ENCODE measurements at regions not wholly inside any gene's neighbourhood (a gene's known extent, or its start where the extent isn't known, plus 50 kb on each side); places are given as distances from the start of the nearest gene placed in this dataset.
"Not testable (repeated sequence)": the region's sequence is repeated elsewhere in the genome, so short reads cannot be mapped to it uniquely, and the experiment has no call there.

GRCh38 chr14:59057551-59057950 lies 130.9 kb upstream of the DAAM1 start:
- TF ChIP-seq MAX (IDR thresholded peaks at IDR 0.05; ENCODE audit: low read depth) (no peak), FOXJ3 (CRISPR knock-in tag; IDR thresholded peaks at IDR 0.05) (no peak), SMC3 (IDR thresholded peaks at IDR 0.05; ENCODE audit: low read depth, low read length) (no peak), RFX5 (IDR thresholded peaks at IDR 0.05; ENCODE audit: low read length) (no peak), ELF1 (IDR thresholded peaks at IDR 0.05) (no peak), TEAD4 (IDR thresholded peaks at IDR 0.05; ENCODE audit: borderline replicate concordance, insufficient read depth) (no peak), RXRA (IDR thresholded peaks at IDR 0.05; ENCODE audit: borderline replicate concordance, low read depth) (no peak), POLR2AphosphoS5 (IDR thresholded peaks at IDR 0.05; ENCODE audit: low read depth, low read length) (no peak), FOXM1 (IDR thresholded peaks at IDR 0.05; ENCODE audit: low read depth) (no peak), CTCF (IDR thresholded peaks at IDR 0.05) (no peak), RCOR1 (IDR thresholded peaks at IDR 0.05; ENCODE audit: low read length) (no peak), IRF3 (IDR thresholded peaks at IDR 0.05; ENCODE audit: low read depth, low read length) (no peak), YY1 (IDR thresholded peaks at IDR 0.05; ENCODE audit: low read depth) (no peak), SIN3A (IDR thresholded peaks at IDR 0.05; ENCODE audit: borderline replicate concordance, low read depth, low read length) (no peak), NFIC (IDR thresholded peaks at IDR 0.05; ENCODE audit: borderline replicate concordance) (no peak), MEF2A (IDR thresholded peaks at IDR 0.05; ENCODE audit: borderline replicate concordance, low read depth) (no peak), JUND (IDR thresholded peaks at IDR 0.05) (no peak), TAF1 (IDR thresholded peaks at IDR 0.05; ENCODE audit: borderline replicate concordance, low read depth, low read length) (no peak), ZBTB33 (IDR thresholded peaks at IDR 0.05; ENCODE audit: borderline replicate concordance, low read depth) (no peak)
- Histone ChIP-seq H3K36me3 (replicated peaks in 1 of 2; ENCODE audit: control insufficient read depth in 1 of 2, insufficient read depth in 2 of 2, low read length in 1 of 2) (no peaks in the 10 kb centered on the region), H3K9ac (no peak overlapping the region), H3K27me3 (ENCODE audit: insufficient read depth) (no peaks in the 10 kb centered on the region), H3K4me1 (ENCODE audit: control insufficient read depth in 1 of 2, insufficient read depth in 2 of 2, low read depth in 1 of 2, low read length in 1 of 2) (no peaks in the 10 kb centered on the region), H3K4me3 (ENCODE audit: low read depth in 2 of 2, low read length in 1 of 2) (no peak overlapping the region), H3K79me2 (ENCODE audit: insufficient read depth) (no peaks in the 10 kb centered on the region), H3K4me2 (no peak overlapping the region), H3K9me2 (no peaks in the 10 kb centered on the region), H3K9me3 (no peaks in the 10 kb centered on the region), H2AFZ (ENCODE audit: low read depth) (no peak overlapping the region), H3K27ac (ENCODE audit: low read depth in 2 of 2, low read length in 1 of 2) (no peak overlapping the region), H4K20me1 (ENCODE audit: insufficient read depth) (no peaks in the 10 kb centered on the region), H3F3A (replicated peaks; ENCODE audit: insufficient read depth) (peaks cover 2% of the 10 kb centered on the region)
- DNase-seq = no peak
- 70% methylated on average over 2 of the region's 2 CpGs for whole genome bisulfite sequencing (ENCODE audit: low lambda C conversion rate)
- ChIA-PET CTCF (interaction anchor here (1.0 to 1.9 kb wide), 4 partner anchors 29 to 556 kb away, joined by 3 to 9 read pairs (median 4); no protein-coding TSS in a partner anchor), POLR2A (no interaction called here)

GRCh38 chr14:59058776-59059175 lies 129.7 kb upstream of the DAAM1 start:
- H3K9me2 ChIP-seq = not testable (repeated sequence)
- 83% methylated on average over 10 of the region's 30 CpGs for WGBS (ENCODE audit: low lambda C conversion rate)

More at GRCh38 chr14:59058776-59059175, 129.7 kb upstream of the DAAM1 start:
- CTCF ChIA-PET; H3F3A ChIP-seq (replicated peaks; ENCODE audit: insufficient read depth); H3K9ac ChIP-seq; H3K4me1 ChIP-seq (ENCODE audit: control insufficient read depth in 1 of 2, insufficient read depth in 2 of 2, low read depth in 1 of 2, low read length in 1 of 2); POLR2A ChIA-PET; H2AFZ ChIP-seq (ENCODE audit: low read depth); H3K36me3 ChIP-seq (replicated peaks in 1 of 2; ENCODE audit: control insufficient read depth in 1 of 2, insufficient read depth in 2 of 2, low read length in 1 of 2); DNase-seq; H3K9me3 ChIP-seq; H3K27ac ChIP-seq (ENCODE audit: low read depth in 2 of 2, low read length in 1 of 2); H3K4me2 ChIP-seq; H3K4me3 ChIP-seq (ENCODE audit: low read depth in 2 of 2, low read length in 1 of 2); H3K79me2 ChIP-seq (ENCODE audit: insufficient read depth); H3K27me3 ChIP-seq (ENCODE audit: insufficient read depth); H4K20me1 ChIP-seq (ENCODE audit: insufficient read depth): not testable (repeated sequence)
